HG02642 (cell line): ENCODE measurements at regions not wholly inside any gene's neighbourhood (a gene's known extent, or its start where the extent isn't known, plus 50 kb on each side); places are given as distances from the start of the nearest gene placed in this dataset.
"Not testable (repeated sequence)": the region's sequence is repeated elsewhere in the genome, so short reads cannot be mapped to it uniquely, and the experiment has no call there.

ENCODE experiments used
- ATAC-seq: cut with Tn5 transposase; IDR thresholded peaks from one replicate; pipeline ENCODE4 v1.9.1; 2021; ENCODE audit warnings: mild to moderate bottlenecking; ENCODE audit not compliant: unreplicated experiment, poor library complexity

DNA sequence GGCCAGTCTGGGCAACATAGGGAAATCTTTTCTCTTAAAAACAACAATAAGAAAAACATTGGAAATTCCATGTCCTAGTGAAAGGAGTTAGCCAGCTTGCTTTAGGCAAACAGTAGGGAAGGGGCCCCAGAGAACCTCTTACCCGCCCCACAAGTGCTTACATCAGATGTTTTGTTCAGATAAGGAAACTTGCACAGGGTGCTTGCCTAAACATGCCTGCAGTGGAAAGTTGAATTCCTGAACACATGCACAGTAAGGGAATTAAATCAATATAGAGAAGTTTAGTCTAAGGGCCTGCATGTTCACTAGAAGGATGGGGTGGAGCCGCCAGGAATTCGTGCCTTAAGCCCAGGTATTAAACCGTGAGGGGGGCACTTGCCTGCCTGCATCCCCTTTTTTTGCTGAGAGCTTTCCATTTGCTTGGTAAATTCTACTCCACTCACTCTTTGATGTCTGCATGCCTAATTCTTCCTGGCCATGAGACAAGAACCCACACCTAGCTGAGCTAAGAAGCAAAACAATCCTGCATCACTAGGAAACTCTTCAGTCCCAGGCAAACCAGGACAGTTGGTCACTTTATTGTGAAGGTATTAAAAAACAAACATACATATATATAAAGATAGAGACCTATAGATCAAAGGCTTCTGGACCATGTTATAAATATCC, 499.0 kb downstream of the SIPA1L2 start:
- ATAC-seq, result no peak

DNA sequence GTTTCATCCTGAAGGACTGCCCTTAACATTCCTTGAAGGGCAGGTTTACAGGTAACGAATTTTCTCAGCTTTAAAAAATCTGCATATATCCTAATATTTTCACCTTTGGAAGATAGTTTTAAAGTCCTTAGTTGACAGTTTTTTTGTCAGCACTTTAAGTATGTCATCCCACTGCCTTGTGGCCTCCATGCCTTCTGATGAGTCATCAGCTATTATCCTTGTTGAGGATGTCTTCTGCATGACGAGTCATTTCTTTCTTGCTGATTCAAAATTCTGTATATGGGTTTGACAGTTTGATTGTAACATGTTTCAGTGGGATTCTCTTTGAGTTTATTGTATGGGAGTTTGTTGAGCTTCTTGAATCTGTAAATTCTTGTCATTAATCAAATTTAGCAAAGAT, 500.6 kb downstream of the DISC1 start:
- ATAC-seq, result no peak

DNA sequence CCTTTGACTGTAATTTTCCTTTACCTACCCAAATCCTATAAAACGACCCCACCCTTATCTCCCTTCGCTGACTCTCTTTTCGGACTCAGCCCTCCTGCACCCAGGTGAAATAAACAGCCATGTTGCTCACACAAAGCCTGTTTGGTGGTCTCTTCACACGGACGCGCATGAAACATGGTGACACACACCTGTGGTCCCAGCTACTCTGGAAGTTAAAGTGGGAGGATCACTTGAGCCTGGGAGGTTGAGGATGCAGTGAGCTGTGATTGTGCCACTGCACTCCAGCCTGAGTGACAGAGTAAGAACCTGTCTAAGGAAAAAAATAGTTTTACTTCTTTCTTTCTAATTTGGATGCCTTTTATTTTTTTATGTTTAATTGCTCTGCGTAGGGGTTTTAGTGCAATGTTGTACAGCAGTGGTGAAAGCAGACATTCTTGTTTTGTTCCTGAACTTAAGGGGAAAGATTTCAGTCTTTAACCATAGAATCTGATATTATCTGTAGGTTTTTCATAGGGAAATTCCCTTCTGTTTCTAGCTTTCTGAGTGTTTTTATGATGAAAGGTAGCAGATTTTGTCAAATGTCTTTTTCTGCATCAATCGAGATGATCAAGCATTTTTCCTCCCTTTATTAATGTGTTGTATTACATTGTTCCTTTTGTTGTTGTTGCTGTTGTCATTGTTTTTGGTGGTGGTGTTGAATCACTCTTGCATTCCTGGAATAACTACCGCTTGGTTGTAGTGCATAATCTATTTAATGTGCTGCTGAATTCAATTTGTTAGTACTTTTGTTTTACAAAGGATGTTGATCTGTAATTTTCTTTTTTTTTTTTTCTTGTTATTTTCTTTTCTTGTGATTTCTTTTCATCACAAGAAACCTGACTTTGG, 497.4 kb downstream of the DISC1 start:
- ATAC-seq, result no peak

- not testable (repeated sequence) for ATAC-seq
Measured at GRCh38 chr1:232117903-232118302, 491.3 kb downstream of the DISC1 start.

GRCh38 chr1:232114985-232115384, 488.4 kb downstream of the DISC1 start:
- no peak for ATAC-seq

GRCh38 chr1:232112076-232112475, 485.5 kb downstream of the DISC1 start:
- no peak for ATAC-seq

GRCh38 chr1:232111611-232112010, 485.0 kb downstream of the DISC1 start:
- ATAC-seq, result no peak

DNA sequence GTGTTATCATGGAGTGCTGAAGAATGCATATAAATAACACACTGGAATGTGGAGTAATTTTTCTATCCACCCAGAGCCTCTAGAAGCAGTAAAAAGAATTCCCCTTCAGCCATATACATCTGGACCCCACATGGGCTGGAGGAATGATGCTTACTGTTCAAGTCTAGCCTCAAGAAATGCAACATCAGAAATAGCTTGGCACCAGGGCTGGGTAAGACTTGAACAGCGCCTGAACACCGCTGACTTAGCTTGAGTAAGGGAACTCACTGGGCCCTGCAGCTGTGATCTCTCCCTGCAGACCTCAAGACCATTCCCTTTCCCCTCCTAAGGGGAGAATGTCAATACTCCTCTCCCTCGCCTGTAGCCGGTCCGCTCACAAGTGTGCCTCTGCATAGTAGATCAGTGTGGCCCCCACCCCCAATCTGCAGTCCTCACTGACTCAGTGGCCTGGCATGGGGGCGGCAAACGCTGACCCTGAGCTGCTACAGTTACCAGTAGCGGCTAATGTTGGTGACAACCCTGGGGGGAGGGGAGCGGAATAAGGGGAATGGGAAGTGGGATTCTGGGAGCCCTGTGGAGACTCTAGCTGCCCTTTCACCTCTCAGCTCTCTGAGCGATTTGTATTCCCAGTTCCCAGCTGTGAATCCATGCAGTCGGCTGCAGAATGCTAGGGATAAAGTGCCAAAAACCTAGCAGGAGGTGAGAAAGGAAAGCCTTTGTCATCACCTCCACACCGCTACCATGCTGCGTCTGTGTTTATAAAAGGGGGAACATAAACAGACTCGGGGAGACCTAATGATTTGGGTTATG, 483.9 kb downstream of the DISC1 start:
- ATAC-seq, result no peak

GRCh38 chr1:232109391-232109790, 482.8 kb downstream of the DISC1 start:
- no peak for ATAC-seq

GRCh38 chr1:232108598-232108997, 482.0 kb downstream of the DISC1 start:
- ATAC-seq, result no peak

- ATAC-seq, result no peak
Measured at GRCh38 chr1:232106415-232106814, 479.8 kb downstream of the DISC1 start.

- no peak for ATAC-seq
Measured at GRCh38 chr1:232105561-232105960, 479.0 kb downstream of the DISC1 start.

- no peak for ATAC-seq
Measured at GRCh38 chr1:232101231-232101630, 474.6 kb downstream of the DISC1 start.

GRCh38 chr1:232096751-232097150, 470.2 kb downstream of the DISC1 start:
- no peak for ATAC-seq
